AG04450 (cell line): ENCODE measurements at regions not wholly inside any gene's neighbourhood (a gene's known extent, or its start where the extent isn't known, plus 50 kb on each side); places are given as distances from the start of the nearest gene placed in this dataset.

Experiments used
- CTCF ChIA-PET: fragments of 300-600, 350-600 bp; formaldehyde crosslinking; extraction: SDS; loops from one replicate; lab custom pipeline; 2022; ENCODE audit warnings: antibody characterized with exemption, inconsistent platforms; lab: Charles Lee
- POLR2A ChIA-PET: fragments of 350-600 bp; formaldehyde crosslinking; extraction: SDS; loops from one replicate; lab custom pipeline; 2021; ENCODE audit warnings: antibody characterized with exemption, inconsistent platforms; lab: Yijun Ruan, JAX
- DNase-seq: peaks from one replicate; pipeline ENCODE4 v3.0.0-alpha.2; 2011; ENCODE audit warnings: low read depth, low spot score
- H3K27ac ChIP-seq: one replicate; pipeline ENCODE4 v1.5.1; 2012; ENCODE audit warnings: low read depth, low read length, control low read depth
- H3K27me3 ChIP-seq: one replicate; pipeline ENCODE4 v1.6.0; 2012; ENCODE audit warnings: low read length; ENCODE audit not compliant: control insufficient read depth, insufficient read depth
- H3K4me3 ChIP-seq: 2 replicates; pipeline ENCODE4 v1.5.1; 2011; ENCODE audit warnings: mild to moderate bottlenecking, low read depth, low read length, control low read depth
- H3K9me3 ChIP-seq: 2 replicates; pipeline ENCODE4 v1.5.1; 2012; ENCODE audit warnings: low read length; ENCODE audit not compliant: control insufficient read depth, insufficient read depth
- CTCF ChIP-seq: IDR thresholded peaks from 2 replicates; pipeline ENCODE4 v1.5.1; 2011; ENCODE audit warnings: low read depth, low read length, control low read depth, inconsistent platforms

GRCh38 chr1:17903386-17903785 is 148.3 kb downstream of the ACTL8 start:
- DNase-seq = no peak
- H3K4me3 ChIP-seq = no peak overlapping the region
- TF ChIP-seq CTCF = no peak
- CTCF ChIA-PET = no interaction called here
- no peak overlapping the region for H3K27ac ChIP-seq
- peaks cover 6% of the 10 kb centered on the region for H3K27me3 ChIP-seq
- POLR2A ChIA-PET = no interaction called here
- no peaks in the 10 kb centered on the region; the same call in 1 of the 2 replicates for H3K9me3 ChIP-seq

GRCh38 chr1:17904290-17904689 is 149.2 kb downstream of the ACTL8 start:
- Histone ChIP-seq H3K27ac (no peak overlapping the region), H3K27me3 (peaks cover 6% of the 10 kb centered on the region), H3K9me3 (no peaks in the 10 kb centered on the region; the same call in 1 of the 2 replicates), H3K4me3 (no peak overlapping the region)
- DNase-seq = no peak
- ChIA-PET POLR2A (no interaction called here), CTCF (no interaction called here)
- TF ChIP-seq CTCF = no peak

GRCh38 chr1:17907999-17908398 is 152.9 kb downstream of the ACTL8 start:
- no peak overlapping the region for H3K4me3 ChIP-seq
- CTCF ChIA-PET = no interaction called here
- POLR2A ChIA-PET = no interaction called here
- H3K9me3 ChIP-seq = no peaks in the 10 kb centered on the region; the same call in 1 of the 2 replicates
- no peak overlapping the region for H3K27ac ChIP-seq
- no peak for DNase-seq
- H3K27me3 ChIP-seq = peaks cover 6% of the 10 kb centered on the region
- TF ChIP-seq CTCF = no peak

GRCh38 chr1:17908945-17909344 is 153.8 kb downstream of the ACTL8 start:
- peaks cover 11% of the 10 kb centered on the region for H3K27me3 ChIP-seq
- no peak overlapping the region for H3K27ac ChIP-seq
- H3K4me3 ChIP-seq = no peak overlapping the region
- CTCF ChIA-PET = interaction anchor here (0.9 to 1.9 kb wide), 2 partner anchors 9 to 247 kb away, joined by 3 to 10 read pairs; no protein-coding TSS in a partner anchor
- POLR2A ChIA-PET = no interaction called here
- no peak for TF ChIP-seq CTCF
- no peak for DNase-seq
- no peaks in the 10 kb centered on the region; the same call in 1 of the 2 replicates for H3K9me3 ChIP-seq

- Histone ChIP-seq H3K4me3 (no peak overlapping the region), H3K9me3 (no peaks in the 10 kb centered on the region; the same call in 1 of the 2 replicates), H3K27ac (no peak overlapping the region), H3K27me3 (peaks cover 11% of the 10 kb centered on the region)
- CTCF ChIA-PET = interaction anchor here (0.9 to 1.9 kb wide), 2 partner anchors 8 to 248 kb away, joined by 3 to 10 read pairs; no protein-coding TSS in a partner anchor
- POLR2A ChIA-PET = no interaction called here
- no peak for DNase-seq
- TF ChIP-seq CTCF = peak; percentile 40
Observed at GRCh38 chr1:17909634-17910033, 154.5 kb downstream of the ACTL8 start.
